Esophagus muscularis mucosa (tissue), 4 donors: ENCODE measurements at regions not wholly inside any gene's neighbourhood (a gene's known extent, or its start where the extent isn't known, plus 50 kb on each side); places are given as distances from the start of the nearest gene placed in this dataset.

Source experiments
- EP300 ChIP-seq: sonication (generic); formaldehyde crosslinking; IDR thresholded peaks from one replicate; pipeline ENCODE4 v1.6.1; 2017; ENCODE audit warnings: antibody characterized with exemption
- POLR2AphosphoS5 ChIP-seq, 2 donors: sonication (generic); formaldehyde crosslinking; IDR thresholded peaks; one replicate each; pipeline ENCODE4 v1.6.1; 2017; ENCODE audit warnings: antibody characterized with exemption in 2 of 2
- TF ChIP-seq, protein P1 (sequence below), 3 experiments: fragments of 200-600 bp in 2 of 3; fragments of 450-650 bp in 1 of 3; sonication (generic) in 2 of 3; IDR thresholded peaks; one replicate each; pipeline ENCODE4 v1.5.1; 2017 to 2019; ENCODE audit warnings: antibody characterized with exemption in 3 of 3, mild to moderate bottlenecking in 2 of 3, moderate library complexity in 1 of 3

DNA sequence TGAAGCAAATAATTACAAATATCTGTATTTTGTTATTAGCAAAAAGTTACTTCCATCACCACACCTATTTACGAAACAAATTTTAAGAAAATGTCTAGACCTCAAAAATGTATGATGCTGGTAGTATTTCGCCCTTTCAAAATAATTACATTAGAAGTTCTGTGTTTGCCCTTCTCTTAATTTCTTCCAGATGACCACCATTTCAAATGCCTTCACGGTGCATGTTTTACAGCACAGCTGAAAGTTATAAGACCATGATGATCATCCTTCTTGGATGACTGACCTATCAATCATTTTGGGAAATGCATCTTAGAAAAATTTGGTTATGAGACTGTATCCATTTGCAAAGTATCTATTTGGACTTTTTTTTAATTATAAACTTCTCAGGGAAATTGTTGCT, 390.8 kb downstream of the SLITRK6 start:
- TF ChIP-seq POLR2AphosphoS5 (IDR thresholded peaks at IDR 0.05) (no peak), EP300 (no peak)
- TF ChIP-seq, protein P1, sequence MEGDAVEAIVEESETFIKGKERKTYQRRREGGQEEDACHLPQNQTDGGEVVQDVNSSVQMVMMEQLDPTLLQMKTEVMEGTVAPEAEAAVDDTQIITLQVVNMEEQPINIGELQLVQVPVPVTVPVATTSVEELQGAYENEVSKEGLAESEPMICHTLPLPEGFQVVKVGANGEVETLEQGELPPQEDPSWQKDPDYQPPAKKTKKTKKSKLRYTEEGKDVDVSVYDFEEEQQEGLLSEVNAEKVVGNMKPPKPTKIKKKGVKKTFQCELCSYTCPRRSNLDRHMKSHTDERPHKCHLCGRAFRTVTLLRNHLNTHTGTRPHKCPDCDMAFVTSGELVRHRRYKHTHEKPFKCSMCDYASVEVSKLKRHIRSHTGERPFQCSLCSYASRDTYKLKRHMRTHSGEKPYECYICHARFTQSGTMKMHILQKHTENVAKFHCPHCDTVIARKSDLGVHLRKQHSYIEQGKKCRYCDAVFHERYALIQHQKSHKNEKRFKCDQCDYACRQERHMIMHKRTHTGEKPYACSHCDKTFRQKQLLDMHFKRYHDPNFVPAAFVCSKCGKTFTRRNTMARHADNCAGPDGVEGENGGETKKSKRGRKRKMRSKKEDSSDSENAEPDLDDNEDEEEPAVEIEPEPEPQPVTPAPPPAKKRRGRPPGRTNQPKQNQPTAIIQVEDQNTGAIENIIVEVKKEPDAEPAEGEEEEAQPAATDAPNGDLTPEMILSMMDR (IDR thresholded peaks at IDR 0.05) = no peak
